ENCODE measurements at regions not wholly inside any gene's neighbourhood (a gene's known extent, or its start where the extent isn't known, plus 50 kb on each side); places are given as distances from the start of the nearest gene placed in this dataset.
A peak's percentile ranks its signal among the peaks of the same experiment; 100 is the strongest.

GRCh38 chr13:37295071-37295470 is 189.6 kb upstream of the CSNK1A1L start:
- Histone ChIP-seq H3K9me3 (ENCODE audit: insufficient read depth, low read depth) (no peaks in the 10 kb centered on the region), H3K4me1 (replicated peaks; ENCODE audit: insufficient read depth) (no peaks in the 10 kb centered on the region), H3K27ac (no peak overlapping the region), H3F3A (ENCODE audit: insufficient read depth, low read depth) (no peaks in the 10 kb centered on the region), H3K79me2 (ENCODE audit: low read depth) (no peaks in the 10 kb centered on the region), H3K9me2 (ENCODE audit: insufficient read depth) (0 out of 2 replicates have a peak, but pooled peaks cover 2% of the 10 kb centered on the region), H3K27me3 (ENCODE audit: insufficient read depth, low read depth) (no peaks in the 10 kb centered on the region), H2AFZ (no peak overlapping the region), H3K4me3 (no peak overlapping the region), H3K36me3 (ENCODE audit: low read depth) (no peaks in the 10 kb centered on the region), H4K20me1 (ENCODE audit: insufficient read depth) (no peaks in the 10 kb centered on the region), H3K4me2 (no peak overlapping the region)
- ChIA-PET POLR2A (ENCODE audit: unreplicated experiment) (no interaction called here), CTCF (no interaction called here)
- BruUV-seq (replicated peaks) = no TSS peak
- DNase-seq = no peak
- TF ChIP-seq EZH2 (IDR thresholded peaks at IDR 0.05; ENCODE audit: low read depth) (no peak), CTCF (conservative IDR thresholded peaks at IDR 0.05) (no peak)
- intact Hi-C loops (cut with micrococcal nuclease; ENCODE audit: unreplicated experiment) = no loop called here

GRCh38 chr13:37294472-37294871 is 189.0 kb upstream of the CSNK1A1L start:
- no peaks in the 10 kb centered on the region for H3K36me3 ChIP-seq (ENCODE audit: low read depth)
- H3K79me2 ChIP-seq (ENCODE audit: low read depth) = no peaks in the 10 kb centered on the region
- H3F3A ChIP-seq (ENCODE audit: insufficient read depth, low read depth) = no peaks in the 10 kb centered on the region
- H4K20me1 ChIP-seq (ENCODE audit: insufficient read depth) = no peaks in the 10 kb centered on the region
- no peaks in the 10 kb centered on the region for H3K9me3 ChIP-seq (ENCODE audit: insufficient read depth, low read depth)
- no TSS peak for BruUV-seq (replicated peaks)
- no peaks in the 10 kb centered on the region for H3K27me3 ChIP-seq (ENCODE audit: insufficient read depth, low read depth)
- intact Hi-C loops (cut with micrococcal nuclease; ENCODE audit: unreplicated experiment) = no loop called here
- no peak overlapping the region for H3K4me3 ChIP-seq
- no peak overlapping the region for H3K4me2 ChIP-seq
- 0 out of 2 replicates have a peak, but pooled peaks cover 2% of the 10 kb centered on the region for H3K9me2 ChIP-seq (ENCODE audit: insufficient read depth)
- ChIA-PET POLR2A (ENCODE audit: unreplicated experiment) (no interaction called here), CTCF (no interaction called here)
- no peak overlapping the region for H3K27ac ChIP-seq
- TF ChIP-seq EZH2 (IDR thresholded peaks at IDR 0.05; ENCODE audit: low read depth) (no peak), CTCF (conservative IDR thresholded peaks at IDR 0.05) (no peak)
- H2AFZ ChIP-seq = no peak overlapping the region
- H3K4me1 ChIP-seq (replicated peaks; ENCODE audit: insufficient read depth) = no peaks in the 10 kb centered on the region
- DNase-seq = no peak

GRCh38 chr13:37293295-37293694 is 187.8 kb upstream of the CSNK1A1L start:
- ChIA-PET POLR2A (ENCODE audit: unreplicated experiment) (no interaction called here), CTCF (no interaction called here)
- 0 out of 2 replicates have a peak, but pooled peaks cover 2% of the 10 kb centered on the region for H3K9me2 ChIP-seq (ENCODE audit: insufficient read depth)
- H3K9me3 ChIP-seq (ENCODE audit: insufficient read depth, low read depth) = no peaks in the 10 kb centered on the region
- no peak overlapping the region for H3K4me2 ChIP-seq
- H4K20me1 ChIP-seq (ENCODE audit: insufficient read depth) = no peaks in the 10 kb centered on the region
- no peak overlapping the region for H3K27ac ChIP-seq
- DNase-seq = no peak
- H2AFZ ChIP-seq = 0 out of 2 replicates have a peak overlapping the region, but pooled peaks have one; percentile 50
- no peaks in the 10 kb centered on the region for H3F3A ChIP-seq (ENCODE audit: insufficient read depth, low read depth)
- no TSS peak for BruUV-seq (replicated peaks)
- no peaks in the 10 kb centered on the region for H3K79me2 ChIP-seq (ENCODE audit: low read depth)
- H3K4me1 ChIP-seq (replicated peaks; ENCODE audit: insufficient read depth) = no peaks in the 10 kb centered on the region
- TF ChIP-seq EZH2 (IDR thresholded peaks at IDR 0.05; ENCODE audit: low read depth) (no peak), CTCF (conservative IDR thresholded peaks at IDR 0.05) (no peak)
- no peaks in the 10 kb centered on the region for H3K27me3 ChIP-seq (ENCODE audit: insufficient read depth, low read depth)
- H3K4me3 ChIP-seq = no peak overlapping the region
- no peaks in the 10 kb centered on the region for H3K36me3 ChIP-seq (ENCODE audit: low read depth)
- intact Hi-C loops (cut with micrococcal nuclease; ENCODE audit: unreplicated experiment) = no loop called here
